Spleen (tissue), 11 donors: ENCODE measurements at regions not wholly inside any gene's neighbourhood (a gene's known extent, or its start where the extent isn't known, plus 50 kb on each side); places are given as distances from the start of the nearest gene placed in this dataset.

Source experiments
- DNase-seq: peaks from one replicate; pipeline ENCODE4 v3.0.0-alpha.2; 2020
- H3K27ac ChIP-seq, 8 donors: fragments of 200-600 bp; sonication (generic) in 7 of 8; 1 replicate in 4 of 8; 2 replicates in 4 of 8; pipeline versions ENCODE4 v1.5.0 to v1.8.0; 2016 to 2021; ENCODE audit warnings: inconsistent platforms in 4 of 8, mild to moderate bottlenecking in 4 of 8, moderate library complexity in 1 of 8
- H3K27me3 ChIP-seq, 7 donors: fragments of 200-600 bp; sonication (generic) in 6 of 7; replicated peaks in 1 of 7; 1 replicate in 4 of 7; 2 replicates in 3 of 7; pipeline versions ENCODE4 v1.5.0 to v1.8.0; 2016 to 2021; ENCODE audit warnings: inconsistent platforms in 3 of 7, mild to moderate bottlenecking in 1 of 7
- H3K36me3 ChIP-seq, 6 donors: fragments of 200-600 bp; sonication (generic) in 5 of 6; 1 replicate in 4 of 6; 2 replicates in 2 of 6; pipeline versions ENCODE4 v1.5.0 to v1.8.0; 2016 to 2021; ENCODE audit warnings: inconsistent platforms in 2 of 6
- H3K4me1 ChIP-seq, 6 donors: fragments of 200-600 bp; sonication (generic) in 5 of 6; 1 replicate in 3 of 6; 2 replicates in 3 of 6; pipeline versions ENCODE4 v1.5.0 to v1.8.0; 2016 to 2021; ENCODE audit warnings: inconsistent platforms in 3 of 6
- H3K4me3 ChIP-seq, 8 donors: fragments of 200-600 bp; sonication (generic) in 7 of 8; 1 replicate in 4 of 8; 2 replicates in 4 of 8; pipeline versions ENCODE4 v1.5.0 to v1.8.0; 2016 to 2021; ENCODE audit warnings: inconsistent platforms in 4 of 8, mild to moderate bottlenecking in 4 of 8, moderate library complexity in 2 of 8
- H3K9me3 ChIP-seq, 8 donors: fragments of 200-600 bp; sonication (generic) in 7 of 8; 1 replicate in 4 of 8; 2 replicates in 4 of 8; pipeline versions ENCODE4 v1.5.0 to v1.8.0; 2016 to 2021; ENCODE audit warnings: inconsistent platforms in 4 of 8
- CTCF ChIP-seq, 11 experiments: fragments of 200-600 bp in 7 of 11; fragments of 450-650 bp in 4 of 11; sonication (generic) in 4 of 11; IDR thresholded peaks in 8 of 11; conservative IDR thresholded peaks in 3 of 11; 1 replicate in 7 of 11; 2 replicates in 4 of 11; pipeline versions ENCODE4 v1.4.0 to v1.8.0; 2016 to 2021; ENCODE audit warnings: antibody characterized with exemption in 11 of 11, inconsistent platforms in 4 of 11, mild to moderate bottlenecking in 1 of 11
- POLR2A ChIP-seq, 3 donors: fragments of 450-650 bp; IDR thresholded peaks; one replicate each; pipeline ENCODE4 v1.5.1; 2017; ENCODE audit warnings: antibody characterized with exemption in 3 of 3, mild to moderate bottlenecking in 1 of 3
- POLR2AphosphoS5 ChIP-seq, 3 donors: sonication (generic); formaldehyde crosslinking; IDR thresholded peaks; one replicate each; pipeline ENCODE4 v1.5.1; 2017; ENCODE audit warnings: antibody characterized with exemption in 3 of 3
- WGBS, 5 donors: extraction: QIAGEN DNeasy Blood & Tissue Kit in 3 of 5; methylation state at CpG; one replicate each; pipeline versions ENCODE4 v1.1.5 to v1.1.7; 2013 to 2018; 5-methylcytosine and 5-hydroxymethylcytosine counted together
- intact Hi-C: fragments of 100-400 bp; cut with DNase I; formaldehyde crosslinking; loops from one replicate; pipeline ENCODE4 v1.15.0; 2023; ENCODE audit warnings: low total_unique reads
- donor health status: healthy with polysubstance abuse.
- donor health status: DM: no; HTN: no; CAD: no; lungs with moderate emphysema.
- donor health status: DM: no; HTN: no; CAD: no.
- donor health status: Bipolar disorder and iron deficiency.
- donor health status: healthy.
- donor health status: DM: no; HTN: no; CAD: no.
- donor health status: DM: yes; HTN: yes; CAD: no.

GRCh38 chr4:27484216-27484615 lies 623.6 kb downstream of the STIM2 start:
- H3K36me3 ChIP-seq = no peaks in the 10 kb centered on the region
- no peaks in the 10 kb centered on the region for H3K4me1 ChIP-seq
- DNase-seq = no peak
- TF ChIP-seq CTCF (IDR thresholded peaks at IDR 0.05 in 8 of 11, conservative IDR thresholded peaks at IDR 0.05 in 3 of 11) = no peak
- no peak for TF ChIP-seq POLR2A (IDR thresholded peaks at IDR 0.05)
- TF ChIP-seq POLR2AphosphoS5 (IDR thresholded peaks at IDR 0.05) = no peak
- no peaks in the 10 kb centered on the region for H3K27me3 ChIP-seq
- H3K9me3 ChIP-seq = peaks cover 0 to 6% (median 0%) of the 10 kb centered on the region in 8 donors
- WGBS, 5 donors = 87 to 96% (median 94%) methylated on average over 8 of the region's 8 CpGs
- intact Hi-C loops = no loop called here
- H3K4me3 ChIP-seq = no peak overlapping the region
- H3K27ac ChIP-seq = no peak overlapping the region

GRCh38 chr4:27490315-27490714 lies 629.7 kb downstream of the STIM2 start:
- Histone ChIP-seq H3K9me3 (no peaks in the 10 kb centered on the region), H3K4me3 (no peak overlapping the region), H3K36me3 (no peaks in the 10 kb centered on the region), H3K27me3 (no peaks in the 10 kb centered on the region), H3K4me1 (no peaks in the 10 kb centered on the region), H3K27ac (no peak overlapping the region)
- peak; percentile 54 for DNase-seq
- no peak for TF ChIP-seq POLR2AphosphoS5 (IDR thresholded peaks at IDR 0.05)
- TF ChIP-seq POLR2A (IDR thresholded peaks at IDR 0.05) = no peak
- TF ChIP-seq CTCF (IDR thresholded peaks at IDR 0.05 in 8 of 11, conservative IDR thresholded peaks at IDR 0.05 in 3 of 11) = no peak
- intact Hi-C loops = no loop called here
- WGBS, 5 donors = 76 to 88% (median 78%) methylated on average over 4 of the region's 4 CpGs

- Histone ChIP-seq H3K27ac (no peak overlapping the region), H3K4me3 (no peak overlapping the region), H3K36me3 (no peaks in the 10 kb centered on the region), H3K9me3 (no peaks in the 10 kb centered on the region), H3K4me1 (no peaks in the 10 kb centered on the region), H3K27me3 (no peaks in the 10 kb centered on the region)
- no peak for TF ChIP-seq POLR2AphosphoS5 (IDR thresholded peaks at IDR 0.05)
- intact Hi-C loops = no loop called here
- DNase-seq = no peak
- 78 to 94% (median 80%) methylated on average over 2 of the region's 2 CpGs for WGBS, 5 donors
These were observed 630.1 kb downstream of the STIM2 start for GRCh38 chr4:27490766-27491165.

GRCh38 chr4:27506401-27506800 lies 645.8 kb downstream of the STIM2 start:
- Histone ChIP-seq H3K36me3 (no peaks in the 10 kb centered on the region), H3K4me3 (no peak overlapping the region), H3K27ac (no peak overlapping the region), H3K4me1 (no peaks in the 10 kb centered on the region), H3K9me3 (peaks cover 0 to 8% (median under 1%) of the 10 kb centered on the region in 8 donors), H3K27me3 (no peaks in the 10 kb centered on the region)
- intact Hi-C loops = no loop called here
- TF ChIP-seq POLR2A (IDR thresholded peaks at IDR 0.05) (no peak), POLR2AphosphoS5 (IDR thresholded peaks at IDR 0.05) (no peak), CTCF (IDR thresholded peaks at IDR 0.05 in 8 of 11, conservative IDR thresholded peaks at IDR 0.05 in 3 of 11) (no peak)
- DNase-seq = no peak
- WGBS, 5 donors = 56 to 84% (median 64%) methylated on average over 1 of the region's 1 CpG

- DNase-seq = no peak
- intact Hi-C loops = no loop called here
- Histone ChIP-seq H3K9me3 (peaks cover 0 to 7% (median 1%) of the 10 kb centered on the region in 8 donors), H3K36me3 (no peaks in the 10 kb centered on the region), H3K4me3 (no peak overlapping the region), H3K27me3 (no peaks in the 10 kb centered on the region), H3K4me1 (no peaks in the 10 kb centered on the region), H3K27ac (no peak overlapping the region)
- WGBS, 5 donors = 57 to 69% (median 62%) methylated on average over 2 of the region's 2 CpGs
- TF ChIP-seq POLR2AphosphoS5 (IDR thresholded peaks at IDR 0.05) = no peak
- no peak for TF ChIP-seq CTCF (IDR thresholded peaks at IDR 0.05 in 8 of 11, conservative IDR thresholded peaks at IDR 0.05 in 3 of 11)
- no peak for TF ChIP-seq POLR2A (IDR thresholded peaks at IDR 0.05)
These were observed 654.1 kb downstream of the STIM2 start for GRCh38 chr4:27514711-27515110.
